Tibial nerve (tissue), 4 donors: ENCODE measurements at regions not wholly inside any gene's neighbourhood (a gene's known extent, or its start where the extent isn't known, plus 50 kb on each side); places are given as distances from the start of the nearest gene placed in this dataset.

Experiments
- CTCF ChIP-seq, 5 experiments: fragments of 200-600 bp in 3 of 5; fragments of 450-650 bp in 2 of 5; sonication (generic) in 3 of 5; IDR thresholded peaks; one replicate each; pipeline ENCODE4 v1.5.1; 2016 to 2019; ENCODE audit warnings: antibody characterized with exemption in 5 of 5, mild to moderate bottlenecking in 3 of 5, moderate library complexity in 2 of 5
- EP300 ChIP-seq, 2 donors: sonication (generic); formaldehyde crosslinking; IDR thresholded peaks; one replicate each; pipeline ENCODE4 v1.6.1; 2017; ENCODE audit warnings: antibody characterized with exemption in 2 of 2, mild to moderate bottlenecking in 1 of 2
- POLR2A ChIP-seq, 2 donors: fragments of 450-650 bp; IDR thresholded peaks; one replicate each; pipeline ENCODE4 v1.6.1; 2017; ENCODE audit warnings: antibody characterized with exemption in 2 of 2, mild to moderate bottlenecking in 2 of 2, moderate library complexity in 2 of 2

DNA sequence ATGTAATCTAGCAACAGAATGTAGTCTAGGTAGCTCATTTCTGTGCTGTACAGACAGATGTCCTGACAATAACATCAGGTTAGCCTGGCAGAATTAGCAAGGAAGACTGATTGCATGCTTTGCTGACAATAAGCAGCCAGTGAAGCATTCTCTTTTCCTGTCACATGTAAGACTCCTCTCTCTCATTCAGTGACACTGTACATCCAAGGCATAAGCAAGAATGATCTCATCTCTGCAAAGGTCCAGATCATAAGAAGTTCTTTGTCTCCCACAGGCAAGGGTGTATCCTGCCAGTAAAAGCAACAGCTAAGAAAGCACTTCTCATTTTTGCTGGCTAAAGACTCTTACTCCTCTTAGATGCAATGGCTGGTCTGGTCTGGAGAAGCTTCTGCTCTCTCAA is 861.8 kb downstream of the TAF11L14 start:
- TF ChIP-seq CTCF (IDR thresholded peaks at IDR 0.05) (no peak), POLR2A (IDR thresholded peaks at IDR 0.05) (no peak), EP300 (IDR thresholded peaks at IDR 0.05) (no peak)
